T1000 (cell line): ENCODE measurements at regions not wholly inside any gene's neighbourhood (a gene's known extent, or its start where the extent isn't known, plus 50 kb on each side); places are given as distances from the start of the nearest gene placed in this dataset.
A peak's percentile ranks its signal among the peaks of the same experiment; 100 is the strongest.

Experiments
- DNase-seq: peaks from one replicate; lab custom pipeline; 2025; ENCODE audit warnings: mixed read lengths; lab: John Stamatoyannopoulos, UW

GRCh38 chr18:48488388-48488850, 50.4 kb upstream of the CTIF start:
- DNase-seq, result peak; percentile 53

GRCh38 chr18:48486754-48487153, 52.1 kb upstream of the CTIF start:
- no peak for DNase-seq

GRCh38 chr18:48485828-48486405, 52.9 kb upstream of the CTIF start:
- DNase-seq, result no peak

- DNase-seq, result no peak
Measured at GRCh38 chr18:48481092-48481491, 57.7 kb upstream of the CTIF start.

GRCh38 chr18:48479531-48479930, 59.3 kb upstream of the CTIF start:
- no peak for DNase-seq

GRCh38 chr18:48477348-48477747, 61.5 kb upstream of the CTIF start:
- no peak for DNase-seq

GRCh38 chr18:48476550-48476917, 62.3 kb upstream of the CTIF start:
- no peak for DNase-seq

GRCh38 chr18:48475635-48476549, 62.9 kb upstream of the CTIF start:
- DNase-seq, result peak; percentile 13

GRCh38 chr18:48473816-48474215, 64.6 kb upstream of the ZBTB7C start:
- DNase-seq, result no peak

GRCh38 chr18:48472610-48473009, 63.4 kb upstream of the ZBTB7C start:
- DNase-seq, result no peak

- no peak for DNase-seq
Measured at GRCh38 chr18:48470484-48471180, 61.4 kb upstream of the ZBTB7C start.

- no peak for DNase-seq
Measured at GRCh38 chr18:48468151-48468550, 59.0 kb upstream of the ZBTB7C start.

- DNase-seq, result no peak
Measured at GRCh38 chr18:48467231-48467630, 58.0 kb upstream of the ZBTB7C start.

GRCh38 chr18:48462510-48462909, 53.3 kb upstream of the ZBTB7C start:
- DNase-seq, result no peak

- DNase-seq, result no peak
Measured at GRCh38 chr18:48460929-48461583, 51.9 kb upstream of the ZBTB7C start.

GRCh38 chr18:48459465-48459864, 50.3 kb upstream of the ZBTB7C start:
- no peak for DNase-seq

GRCh38 chr18:48459016-48459415, 49.8 kb upstream of the ZBTB7C start:
- no peak for DNase-seq
